ENCODE measurements at regions not wholly inside any gene's neighbourhood (a gene's known extent, or its start where the extent isn't known, plus 50 kb on each side); places are given as distances from the start of the nearest gene placed in this dataset.

DNA sequence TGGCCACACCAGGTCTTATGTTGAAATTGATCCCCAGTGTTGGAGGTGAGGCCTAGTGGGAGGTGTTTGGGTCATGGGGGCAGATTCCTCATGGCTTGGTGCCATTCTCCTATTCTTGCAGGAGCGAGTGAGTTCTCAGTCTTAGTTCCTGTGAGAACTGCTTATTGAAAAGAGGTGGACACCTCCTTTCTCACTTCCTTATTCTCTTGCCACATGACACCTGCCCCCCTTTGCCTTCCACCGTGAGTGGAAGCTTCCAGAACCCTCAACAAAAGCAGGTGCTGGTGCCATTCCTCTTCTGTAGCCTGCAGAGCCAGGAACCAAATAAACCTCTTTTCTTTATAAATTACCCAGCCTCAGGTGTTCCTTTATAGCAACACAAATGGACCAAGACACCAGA lies 318.1 kb upstream of the MCTP2 start:
- no peaks in the 10 kb centered on the region for H3K4me1 Mint-ChIP-seq (ENCODE audit: low read depth)
- intact Hi-C loops (cut with micrococcal nuclease): no loop called here
- no peak overlapping the region for H3K4me3 Mint-ChIP-seq
- CTCF ChIA-PET: no interaction called here
- POLR2A ChIA-PET: no interaction called here
- no peaks in the 10 kb centered on the region for H3K27me3 Mint-ChIP-seq
- no peaks in the 10 kb centered on the region for H3K9me3 Mint-ChIP-seq
- no peak for DNase-seq
- no peak overlapping the region for H3K27ac Mint-ChIP-seq
- H3K36me3 Mint-ChIP-seq: no peaks in the 10 kb centered on the region

DNA sequence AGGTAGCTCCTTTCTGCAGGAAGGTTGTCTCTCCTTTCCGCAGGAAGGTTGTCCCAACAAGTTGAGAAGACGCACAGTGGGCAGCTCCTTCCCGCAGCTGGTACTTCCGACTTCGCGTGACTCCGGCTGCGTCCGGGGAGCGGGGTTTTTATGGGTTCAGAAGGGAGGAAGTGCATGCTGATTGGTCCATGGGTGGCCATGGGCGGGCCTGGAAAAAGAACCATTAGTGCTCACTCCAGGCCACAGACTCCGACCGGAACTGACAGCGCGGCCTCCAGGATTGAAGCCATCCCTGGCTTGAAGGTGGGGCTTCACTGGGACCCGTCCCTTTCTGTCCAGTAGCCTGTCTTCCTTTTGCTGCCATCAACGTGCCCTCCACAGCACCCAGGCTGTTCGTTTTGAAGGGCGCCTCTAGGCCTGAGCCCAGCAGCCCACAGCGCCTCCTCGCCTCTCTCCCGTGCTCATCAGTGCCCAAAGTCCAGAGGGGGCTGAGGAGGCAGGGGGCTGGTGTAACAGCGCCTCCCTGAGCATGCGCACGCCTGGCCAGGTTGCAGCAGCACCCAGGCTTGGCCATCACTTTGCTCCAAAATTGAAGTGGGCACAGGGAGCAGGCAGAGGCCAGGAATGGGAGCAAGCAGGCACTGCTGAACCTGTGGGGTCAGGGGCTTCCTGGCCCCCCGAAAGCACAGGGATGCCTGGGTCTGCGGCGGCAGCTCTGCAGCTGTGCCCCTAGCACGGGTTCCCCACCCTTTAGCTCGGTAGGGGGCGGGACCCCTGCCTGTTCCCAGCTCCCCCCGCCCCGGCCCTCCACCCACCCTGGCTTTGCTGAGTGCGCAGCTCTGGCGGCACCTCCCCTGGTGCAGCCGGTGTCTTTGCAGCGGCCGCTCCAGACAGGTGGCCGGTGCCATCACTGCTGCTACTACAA lies 330.6 kb upstream of the MCTP2 start:
- Mint-ChIP-seq H3K36me3 (no peaks in the 10 kb centered on the region), H3K27me3 (peaks cover 1% of the 10 kb centered on the region), H3K4me1 (ENCODE audit: low read depth) (no peaks in the 10 kb centered on the region), H3K9me3 (no peaks in the 10 kb centered on the region), H3K4me3 (no peak overlapping the region), H3K27ac (no peak overlapping the region)
- DNase-seq: no peak
- ChIA-PET CTCF (no interaction called here), POLR2A (no interaction called here)
- intact Hi-C loops (cut with micrococcal nuclease): no loop called here

DNA sequence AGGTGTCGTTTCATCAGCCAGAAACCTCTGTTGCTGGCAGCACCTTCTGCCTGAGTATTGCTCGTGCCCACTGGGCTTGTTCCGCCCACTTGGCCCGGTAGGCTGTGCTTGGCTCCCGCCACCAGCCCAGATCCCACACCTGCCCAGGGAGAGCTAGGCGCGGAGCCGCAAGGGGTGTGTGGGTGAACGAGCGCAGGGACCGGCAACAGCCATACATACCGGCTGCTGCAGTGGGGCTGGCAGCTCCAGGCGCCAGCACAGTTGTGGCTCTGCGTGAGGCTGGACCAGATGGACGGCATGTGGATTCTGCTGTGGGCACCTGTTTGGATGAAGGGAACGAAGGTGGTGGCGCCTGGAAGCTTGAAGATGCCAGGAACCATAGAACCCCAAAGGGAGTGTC lies 331.5 kb upstream of the MCTP2 start:
- no peaks in the 10 kb centered on the region for H3K9me3 Mint-ChIP-seq
- no peak for DNase-seq

DNA sequence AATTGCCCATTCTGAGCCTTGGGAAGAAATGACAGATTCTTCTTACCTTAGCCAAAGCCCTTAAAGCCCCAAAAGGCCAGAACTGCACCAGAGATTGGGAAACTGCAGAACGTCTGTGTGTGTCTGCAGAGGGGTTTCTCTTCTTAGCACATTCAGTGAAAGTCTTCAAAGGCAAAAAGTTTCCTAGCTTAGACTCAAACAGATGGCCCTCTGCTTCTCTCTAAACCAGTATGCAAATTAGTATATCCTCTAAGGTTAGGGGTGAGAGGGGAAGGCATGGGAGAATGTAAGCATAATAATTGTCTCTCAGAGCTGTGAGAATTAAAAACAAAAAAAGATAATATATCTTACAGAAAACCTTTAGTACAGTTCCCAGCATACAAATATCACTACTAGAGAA lies 334.0 kb upstream of the MCTP2 start:
- POLR2A ChIA-PET: no interaction called here
- intact Hi-C loops (cut with micrococcal nuclease): no loop called here
- H3K36me3 Mint-ChIP-seq: no peaks in the 10 kb centered on the region
- CTCF ChIA-PET: no interaction called here
- peaks cover 1% of the 10 kb centered on the region for H3K27me3 Mint-ChIP-seq
- DNase-seq: no peak
- H3K4me3 Mint-ChIP-seq: no peak overlapping the region
- no peaks in the 10 kb centered on the region for H3K9me3 Mint-ChIP-seq
- H3K27ac Mint-ChIP-seq: no peak overlapping the region
- H3K4me1 Mint-ChIP-seq (ENCODE audit: low read depth): no peaks in the 10 kb centered on the region

More for the DNA sequence above, 331.5 kb upstream of the MCTP2 start:
- no peak overlapping the region for H3K27ac Mint-ChIP-seq
- no peaks in the 10 kb centered on the region for H3K4me1 Mint-ChIP-seq (ENCODE audit: low read depth)
- H3K4me3 Mint-ChIP-seq: no peak overlapping the region
- ChIA-PET CTCF (no interaction called here), POLR2A (no interaction called here)
- intact Hi-C loops (cut with micrococcal nuclease): no loop called here
- H3K27me3 Mint-ChIP-seq: peaks cover 1% of the 10 kb centered on the region
- H3K36me3 Mint-ChIP-seq: no peaks in the 10 kb centered on the region

DNA sequence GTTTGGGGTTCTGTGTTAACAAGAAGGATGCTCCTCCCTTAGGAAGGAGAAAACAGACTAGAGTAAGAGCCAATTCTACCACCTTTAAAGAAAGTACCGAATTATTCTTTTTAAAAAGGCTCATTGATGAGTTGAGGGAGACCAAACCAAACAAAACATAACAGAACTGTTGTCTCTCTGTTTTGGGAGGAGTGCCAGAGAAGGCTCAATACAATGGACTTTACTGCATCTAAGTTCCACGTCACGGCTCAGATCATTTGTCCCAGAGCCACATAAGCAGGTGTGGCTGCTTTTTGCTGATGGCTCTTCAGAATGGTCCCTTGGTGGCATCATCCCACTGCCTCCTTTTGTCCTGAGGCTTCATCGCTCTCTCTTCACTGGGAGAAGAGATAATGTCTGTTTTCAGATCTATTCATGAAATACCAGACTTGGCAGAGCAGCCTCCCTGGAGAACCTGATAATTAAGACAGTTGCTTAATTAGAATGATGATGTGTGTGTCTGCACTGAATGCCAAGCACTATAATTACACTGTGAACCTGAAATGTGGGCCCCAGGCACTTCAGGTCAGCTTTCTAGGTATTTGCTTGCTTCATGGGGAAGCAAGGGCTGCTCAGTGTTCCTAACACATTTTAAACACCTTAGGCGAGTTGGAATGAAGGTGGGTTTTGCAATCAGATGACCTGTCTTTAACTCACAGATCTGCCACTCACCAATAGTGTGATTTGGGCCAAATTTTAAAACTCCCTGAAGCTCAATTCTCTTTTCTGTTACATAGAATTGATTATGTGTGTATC lies 335.2 kb upstream of the MCTP2 start:
- no peaks in the 10 kb centered on the region for H3K4me1 Mint-ChIP-seq (ENCODE audit: low read depth)
- no peak overlapping the region for H3K4me3 Mint-ChIP-seq
- POLR2A ChIA-PET: no interaction called here
- no peaks in the 10 kb centered on the region for H3K9me3 Mint-ChIP-seq
- CTCF ChIA-PET: no interaction called here
- peaks cover 1% of the 10 kb centered on the region for H3K27me3 Mint-ChIP-seq
- H3K27ac Mint-ChIP-seq: no peak overlapping the region
- DNase-seq: no peak
- no peaks in the 10 kb centered on the region for H3K36me3 Mint-ChIP-seq
- intact Hi-C loops (cut with micrococcal nuclease): no loop called here

DNA sequence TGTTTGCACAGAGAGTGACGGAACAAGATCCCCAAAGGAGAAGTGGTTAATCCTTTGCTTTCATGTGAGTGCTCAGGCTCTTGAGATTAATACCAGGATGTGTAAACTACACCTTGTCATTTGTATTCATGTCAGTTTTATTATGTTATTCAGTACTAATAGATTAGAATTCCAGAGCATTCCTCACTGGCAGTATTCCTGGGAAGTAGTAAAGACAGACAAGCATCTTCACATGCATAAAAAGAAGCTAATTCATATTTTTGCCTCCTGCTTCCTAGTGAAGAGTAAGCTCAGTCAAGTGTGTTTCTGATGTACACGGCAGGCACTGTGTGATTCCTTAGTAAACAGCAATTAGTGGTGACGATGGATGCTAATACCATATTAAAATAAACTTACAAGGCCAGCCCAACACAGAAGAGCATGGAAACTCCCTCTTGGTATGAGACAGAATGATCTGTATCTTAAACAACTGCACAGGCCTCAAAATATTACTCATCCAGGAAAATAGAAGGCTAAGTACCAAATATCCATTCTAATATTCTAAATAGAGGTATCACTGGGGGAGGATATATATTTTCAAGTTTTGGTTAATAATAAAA lies 336.8 kb upstream of the MCTP2 start:
- no peaks in the 10 kb centered on the region for H3K9me3 Mint-ChIP-seq
- DNase-seq: no peak
- peaks cover 1% of the 10 kb centered on the region for H3K27me3 Mint-ChIP-seq
- H3K4me1 Mint-ChIP-seq (ENCODE audit: low read depth): no peaks in the 10 kb centered on the region
- no peak overlapping the region for H3K27ac Mint-ChIP-seq
- no peaks in the 10 kb centered on the region for H3K36me3 Mint-ChIP-seq
- POLR2A ChIA-PET: no interaction called here
- intact Hi-C loops (cut with micrococcal nuclease): no loop called here
- CTCF ChIA-PET: no interaction called here
- no peak overlapping the region for H3K4me3 Mint-ChIP-seq

DNA sequence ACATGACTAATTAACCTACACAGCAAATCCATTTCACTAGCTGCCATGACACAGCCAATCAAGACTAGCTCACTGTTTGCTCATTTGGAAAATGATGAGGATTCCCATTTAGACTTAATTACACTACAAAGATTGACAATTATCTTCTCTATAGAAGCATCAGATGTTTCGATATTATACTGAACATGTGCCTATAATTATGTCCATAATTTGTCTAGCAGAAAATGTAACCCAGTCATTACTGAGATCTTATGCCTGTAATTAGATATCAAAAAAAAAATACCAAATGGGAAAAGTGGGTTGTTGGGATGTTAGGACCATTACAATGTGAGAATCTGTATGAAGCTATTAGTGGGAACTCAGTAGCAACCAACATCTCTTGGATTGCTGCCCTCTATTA lies 344.2 kb upstream of the MCTP2 start:
- H3K27ac Mint-ChIP-seq: no peak overlapping the region
- CTCF ChIA-PET: no interaction called here
- H3K27me3 Mint-ChIP-seq: peaks cover 2% of the 10 kb centered on the region
- H3K4me1 Mint-ChIP-seq (ENCODE audit: low read depth): no peaks in the 10 kb centered on the region
- DNase-seq: no peak
- POLR2A ChIA-PET: interaction anchor here (0.6 kb wide), 1 partner anchor 79 kb away, joined by 3 read pairs; no protein-coding TSS in a partner anchor
- no peaks in the 10 kb centered on the region for H3K36me3 Mint-ChIP-seq
- no peak overlapping the region for H3K4me3 Mint-ChIP-seq
- no peaks in the 10 kb centered on the region for H3K9me3 Mint-ChIP-seq
- intact Hi-C loops (cut with micrococcal nuclease): no loop called here

DNA sequence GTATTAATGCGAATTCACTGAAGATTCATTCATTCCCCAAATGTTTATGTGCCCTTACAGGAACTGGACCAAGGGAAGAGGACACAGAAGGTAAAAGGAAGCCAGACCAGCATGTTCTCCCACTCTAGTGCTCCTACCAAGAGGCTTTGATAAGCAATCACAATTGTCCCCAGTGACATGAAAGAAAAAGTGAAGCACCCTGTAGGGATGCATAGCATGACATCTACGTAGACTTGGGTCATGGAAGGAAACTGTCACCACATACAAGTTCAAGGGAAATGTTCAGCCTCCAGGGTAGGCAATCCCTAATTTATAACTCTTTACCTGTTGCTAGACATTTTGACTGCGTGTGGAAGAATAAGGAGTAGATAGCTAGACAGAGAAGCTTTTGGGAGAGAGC lies 348.6 kb upstream of the MCTP2 start:
- ChIA-PET CTCF (no interaction called here), POLR2A (no interaction called here)
- Mint-ChIP-seq H3K4me1 (ENCODE audit: low read depth) (no peaks in the 10 kb centered on the region), H3K27me3 (peaks cover 6% of the 10 kb centered on the region), H3K27ac (no peak overlapping the region), H3K9me3 (peaks cover 2% of the 10 kb centered on the region), H3K36me3 (no peaks in the 10 kb centered on the region), H3K4me3 (no peak overlapping the region)
- DNase-seq: no peak
- intact Hi-C loops (cut with micrococcal nuclease): no loop called here

DNA sequence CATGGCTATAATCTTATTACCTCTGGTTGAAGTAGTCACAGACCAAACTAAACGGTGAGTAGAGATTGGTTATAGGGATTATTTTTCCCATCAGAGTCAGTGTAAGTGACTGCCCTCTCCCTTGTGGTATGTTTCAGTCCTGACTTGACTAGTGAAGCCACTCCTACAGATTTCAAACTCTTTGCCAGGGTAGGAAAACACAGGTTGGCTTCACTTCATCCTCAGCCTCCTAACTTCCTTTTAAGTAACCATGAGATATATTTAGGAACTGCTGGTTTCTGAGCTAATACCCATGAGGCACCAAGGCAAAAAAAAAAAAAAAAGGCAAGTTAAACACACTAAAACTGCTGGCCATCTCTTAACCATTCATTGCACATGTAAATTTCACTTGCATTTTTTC lies 349.2 kb upstream of the MCTP2 start:
- H3K4me1 Mint-ChIP-seq (ENCODE audit: low read depth): no peaks in the 10 kb centered on the region
- POLR2A ChIA-PET: no interaction called here
- intact Hi-C loops (cut with micrococcal nuclease): no loop called here
- peaks cover 6% of the 10 kb centered on the region for H3K27me3 Mint-ChIP-seq
- no peak overlapping the region for H3K4me3 Mint-ChIP-seq
- DNase-seq: no peak
- H3K9me3 Mint-ChIP-seq: peaks cover 2% of the 10 kb centered on the region
- CTCF ChIA-PET: no interaction called here
- no peak overlapping the region for H3K27ac Mint-ChIP-seq
- no peaks in the 10 kb centered on the region for H3K36me3 Mint-ChIP-seq

DNA sequence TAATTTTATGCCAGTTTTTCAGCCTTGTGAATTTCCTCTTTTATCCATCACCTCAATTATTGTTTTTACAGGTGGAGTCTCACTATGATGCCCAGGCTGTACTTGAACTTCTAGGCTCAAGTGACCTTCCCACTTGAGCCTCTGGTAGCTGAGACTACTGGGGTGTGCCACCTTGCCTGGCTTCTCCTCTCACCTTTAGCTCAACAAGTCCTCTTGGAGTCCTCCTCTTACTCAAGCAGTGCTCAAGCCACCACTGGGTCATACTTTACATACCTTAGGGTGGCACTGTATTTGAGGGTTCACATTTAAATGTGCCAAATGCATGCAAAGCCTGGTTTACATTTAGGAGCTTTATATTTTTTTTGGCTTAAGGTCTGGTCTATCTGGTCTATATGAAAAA lies 350.1 kb upstream of the MCTP2 start:
- Mint-ChIP-seq H3K4me3 (no peak overlapping the region), H3K4me1 (ENCODE audit: low read depth) (no peaks in the 10 kb centered on the region), H3K9me3 (peaks cover 2% of the 10 kb centered on the region), H3K36me3 (no peaks in the 10 kb centered on the region), H3K27ac (no peak overlapping the region), H3K27me3 (peaks cover 6% of the 10 kb centered on the region)
- intact Hi-C loops (cut with micrococcal nuclease): no loop called here
- no peak for DNase-seq
- CTCF ChIA-PET: no interaction called here
- POLR2A ChIA-PET: interaction anchor here (0.6 kb wide), 1 partner anchor 48 kb away, joined by 3 read pairs; no protein-coding TSS in a partner anchor

DNA sequence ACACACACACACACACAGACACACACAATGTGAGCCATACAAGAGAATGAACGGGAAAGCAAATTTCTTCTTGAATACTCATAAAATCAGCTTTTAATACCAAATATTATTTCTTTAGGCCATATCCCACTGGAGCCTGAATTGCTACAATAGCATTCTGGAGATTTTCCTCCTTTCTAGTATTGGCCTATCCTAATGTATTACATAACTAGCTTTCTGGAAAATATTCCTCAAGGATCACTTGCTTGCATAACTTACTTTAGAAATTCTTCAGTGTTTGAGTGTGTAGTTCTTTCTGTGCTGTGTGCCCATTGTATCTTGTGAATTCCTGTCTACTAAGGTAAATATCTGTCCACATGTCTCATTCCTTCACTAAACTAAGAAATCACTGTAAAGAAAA lies 351.0 kb upstream of the MCTP2 start:
- DNase-seq: no peak
- no peaks in the 10 kb centered on the region for H3K4me1 Mint-ChIP-seq (ENCODE audit: low read depth)
- ChIA-PET POLR2A (no interaction called here), CTCF (no interaction called here)
- peaks cover 4% of the 10 kb centered on the region for H3K27me3 Mint-ChIP-seq
- H3K4me3 Mint-ChIP-seq: no peak overlapping the region
- no peaks in the 10 kb centered on the region for H3K36me3 Mint-ChIP-seq
- no peak overlapping the region for H3K27ac Mint-ChIP-seq
- H3K9me3 Mint-ChIP-seq: peaks cover 2% of the 10 kb centered on the region
- intact Hi-C loops (cut with micrococcal nuclease): no loop called here

DNA sequence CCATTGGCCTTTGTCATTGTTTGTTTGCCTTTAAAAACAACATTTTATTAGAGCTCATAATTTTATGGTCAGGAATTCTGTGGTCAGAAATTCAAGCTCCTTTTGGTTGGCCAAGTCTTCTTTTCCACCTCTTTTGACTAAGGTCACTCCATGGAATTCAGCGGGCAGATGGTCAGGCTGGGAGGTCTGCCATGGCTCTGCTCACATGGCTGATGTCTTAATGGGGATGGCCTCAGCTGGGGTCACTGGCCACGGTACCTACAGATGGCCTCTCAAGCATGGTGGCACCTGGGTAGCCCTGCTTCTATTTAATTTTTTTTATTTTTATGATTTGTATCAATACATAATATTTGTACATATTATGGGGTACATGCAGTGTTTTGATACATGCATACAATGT lies 360.8 kb upstream of the MCTP2 start:
- H3K4me1 Mint-ChIP-seq (ENCODE audit: low read depth): no peaks in the 10 kb centered on the region
- no peak overlapping the region for H3K4me3 Mint-ChIP-seq
- DNase-seq: no peak
- no peaks in the 10 kb centered on the region for H3K36me3 Mint-ChIP-seq
- no peak overlapping the region for H3K27ac Mint-ChIP-seq
- POLR2A ChIA-PET: no interaction called here
- H3K9me3 Mint-ChIP-seq: no peaks in the 10 kb centered on the region
- intact Hi-C loops (cut with micrococcal nuclease): no loop called here
- CTCF ChIA-PET: no interaction called here
- H3K27me3 Mint-ChIP-seq: no peaks in the 10 kb centered on the region
